ENCODE measurements at regions not wholly inside any gene's neighbourhood (a gene's known extent, or its start where the extent isn't known, plus 50 kb on each side); places are given as distances from the start of the nearest gene placed in this dataset.

DNA sequence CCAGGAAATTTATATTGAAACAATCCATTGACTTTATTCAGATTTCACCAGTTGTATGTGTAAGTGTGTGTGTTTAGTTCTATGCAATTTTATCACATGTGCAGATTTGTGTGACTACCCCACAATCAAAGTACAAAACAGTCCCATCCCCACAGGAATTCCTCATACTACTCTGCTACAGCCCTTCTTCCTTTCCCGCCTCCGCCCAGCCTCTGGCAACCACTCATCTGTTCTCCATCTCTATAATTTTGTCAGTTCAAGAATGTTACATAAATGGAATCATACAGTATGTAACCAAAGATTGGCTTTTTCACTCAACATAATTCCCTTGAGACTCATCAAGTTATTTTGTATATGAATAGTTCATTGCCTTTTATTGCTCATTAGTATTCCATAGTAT lies 289.1 kb downstream of the GADD45G start:
- ATAC-seq (no peak), DNase-seq (ENCODE audit: low spot score) (no peak)
- Histone ChIP-seq H3K4me1 (ENCODE audit: insufficient read depth) (no peaks in the 10 kb centered on the region), H3F3A (replicated peaks; ENCODE audit: low read depth) (no peaks in the 10 kb centered on the region), H3K9me2 (ENCODE audit: insufficient read depth) (peaks cover under 1% of the 10 kb centered on the region; the same call in 1 of the 2 replicates), H4K20me1 (replicated peaks; ENCODE audit: insufficient read depth) (no peaks in the 10 kb centered on the region), H3K4me3 (no peak overlapping the region), H3K36me3 (ENCODE audit: insufficient read depth) (no peaks in the 10 kb centered on the region), H3K27me3 (ENCODE audit: insufficient read depth) (no peaks in the 10 kb centered on the region), H3K79me2 (replicated peaks; ENCODE audit: insufficient read depth) (no peaks in the 10 kb centered on the region), H3K4me2 (no peak overlapping the region), H3K27ac (ENCODE audit: low read depth) (no peak overlapping the region), H2AFZ (no peak overlapping the region)
- H3K36me3 Mint-ChIP-seq (ENCODE audit: low read depth): no peaks in the 10 kb centered on the region
- H3K27me3 Mint-ChIP-seq (ENCODE audit: insufficient read depth, low read depth, poor library complexity): peaks cover 5% of the 10 kb centered on the region
- H3K4me3 Mint-ChIP-seq: no peak overlapping the region
- TF ChIP-seq CREB1 (CRISPR knock-in tag; IDR thresholded peaks at IDR 0.05; ENCODE audit: low read depth) (no peak), ZNF331 (CRISPR knock-in tag; IDR thresholded peaks at IDR 0.05; ENCODE audit: low read depth) (no peak), NANOG (IDR thresholded peaks at IDR 0.05; ENCODE audit: borderline replicate concordance) (no peak), STAT1 (IDR thresholded peaks at IDR 0.05; ENCODE audit: unreplicated experiment) (no peak), JUNB (IDR thresholded peaks at IDR 0.05; ENCODE audit: unreplicated experiment) (no peak), ZNF114 (CRISPR knock-in tag; IDR thresholded peaks at IDR 0.05) (no peak), EZH2phosphoT487 (IDR thresholded peaks at IDR 0.05; ENCODE audit: unreplicated experiment) (no peak), POLR2AphosphoS5 (IDR thresholded peaks at IDR 0.05; ENCODE audit: low read depth) (no peak), EZH2 (IDR thresholded peaks at IDR 0.05; ENCODE audit: low read depth, unreplicated experiment) (no peak)
- TF ChIP-seq, protein P1, sequence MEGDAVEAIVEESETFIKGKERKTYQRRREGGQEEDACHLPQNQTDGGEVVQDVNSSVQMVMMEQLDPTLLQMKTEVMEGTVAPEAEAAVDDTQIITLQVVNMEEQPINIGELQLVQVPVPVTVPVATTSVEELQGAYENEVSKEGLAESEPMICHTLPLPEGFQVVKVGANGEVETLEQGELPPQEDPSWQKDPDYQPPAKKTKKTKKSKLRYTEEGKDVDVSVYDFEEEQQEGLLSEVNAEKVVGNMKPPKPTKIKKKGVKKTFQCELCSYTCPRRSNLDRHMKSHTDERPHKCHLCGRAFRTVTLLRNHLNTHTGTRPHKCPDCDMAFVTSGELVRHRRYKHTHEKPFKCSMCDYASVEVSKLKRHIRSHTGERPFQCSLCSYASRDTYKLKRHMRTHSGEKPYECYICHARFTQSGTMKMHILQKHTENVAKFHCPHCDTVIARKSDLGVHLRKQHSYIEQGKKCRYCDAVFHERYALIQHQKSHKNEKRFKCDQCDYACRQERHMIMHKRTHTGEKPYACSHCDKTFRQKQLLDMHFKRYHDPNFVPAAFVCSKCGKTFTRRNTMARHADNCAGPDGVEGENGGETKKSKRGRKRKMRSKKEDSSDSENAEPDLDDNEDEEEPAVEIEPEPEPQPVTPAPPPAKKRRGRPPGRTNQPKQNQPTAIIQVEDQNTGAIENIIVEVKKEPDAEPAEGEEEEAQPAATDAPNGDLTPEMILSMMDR (conservative IDR thresholded peaks at IDR 0.05; ENCODE audit: low read depth in 2 of 2): no peak
- TF ChIP-seq, protein P2, sequence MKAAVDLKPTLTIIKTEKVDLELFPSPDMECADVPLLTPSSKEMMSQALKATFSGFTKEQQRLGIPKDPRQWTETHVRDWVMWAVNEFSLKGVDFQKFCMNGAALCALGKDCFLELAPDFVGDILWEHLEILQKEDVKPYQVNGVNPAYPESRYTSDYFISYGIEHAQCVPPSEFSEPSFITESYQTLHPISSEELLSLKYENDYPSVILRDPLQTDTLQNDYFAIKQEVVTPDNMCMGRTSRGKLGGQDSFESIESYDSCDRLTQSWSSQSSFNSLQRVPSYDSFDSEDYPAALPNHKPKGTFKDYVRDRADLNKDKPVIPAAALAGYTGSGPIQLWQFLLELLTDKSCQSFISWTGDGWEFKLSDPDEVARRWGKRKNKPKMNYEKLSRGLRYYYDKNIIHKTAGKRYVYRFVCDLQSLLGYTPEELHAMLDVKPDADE (IDR thresholded peaks at IDR 0.05): no peak
- TF ChIP-seq, protein P3, sequence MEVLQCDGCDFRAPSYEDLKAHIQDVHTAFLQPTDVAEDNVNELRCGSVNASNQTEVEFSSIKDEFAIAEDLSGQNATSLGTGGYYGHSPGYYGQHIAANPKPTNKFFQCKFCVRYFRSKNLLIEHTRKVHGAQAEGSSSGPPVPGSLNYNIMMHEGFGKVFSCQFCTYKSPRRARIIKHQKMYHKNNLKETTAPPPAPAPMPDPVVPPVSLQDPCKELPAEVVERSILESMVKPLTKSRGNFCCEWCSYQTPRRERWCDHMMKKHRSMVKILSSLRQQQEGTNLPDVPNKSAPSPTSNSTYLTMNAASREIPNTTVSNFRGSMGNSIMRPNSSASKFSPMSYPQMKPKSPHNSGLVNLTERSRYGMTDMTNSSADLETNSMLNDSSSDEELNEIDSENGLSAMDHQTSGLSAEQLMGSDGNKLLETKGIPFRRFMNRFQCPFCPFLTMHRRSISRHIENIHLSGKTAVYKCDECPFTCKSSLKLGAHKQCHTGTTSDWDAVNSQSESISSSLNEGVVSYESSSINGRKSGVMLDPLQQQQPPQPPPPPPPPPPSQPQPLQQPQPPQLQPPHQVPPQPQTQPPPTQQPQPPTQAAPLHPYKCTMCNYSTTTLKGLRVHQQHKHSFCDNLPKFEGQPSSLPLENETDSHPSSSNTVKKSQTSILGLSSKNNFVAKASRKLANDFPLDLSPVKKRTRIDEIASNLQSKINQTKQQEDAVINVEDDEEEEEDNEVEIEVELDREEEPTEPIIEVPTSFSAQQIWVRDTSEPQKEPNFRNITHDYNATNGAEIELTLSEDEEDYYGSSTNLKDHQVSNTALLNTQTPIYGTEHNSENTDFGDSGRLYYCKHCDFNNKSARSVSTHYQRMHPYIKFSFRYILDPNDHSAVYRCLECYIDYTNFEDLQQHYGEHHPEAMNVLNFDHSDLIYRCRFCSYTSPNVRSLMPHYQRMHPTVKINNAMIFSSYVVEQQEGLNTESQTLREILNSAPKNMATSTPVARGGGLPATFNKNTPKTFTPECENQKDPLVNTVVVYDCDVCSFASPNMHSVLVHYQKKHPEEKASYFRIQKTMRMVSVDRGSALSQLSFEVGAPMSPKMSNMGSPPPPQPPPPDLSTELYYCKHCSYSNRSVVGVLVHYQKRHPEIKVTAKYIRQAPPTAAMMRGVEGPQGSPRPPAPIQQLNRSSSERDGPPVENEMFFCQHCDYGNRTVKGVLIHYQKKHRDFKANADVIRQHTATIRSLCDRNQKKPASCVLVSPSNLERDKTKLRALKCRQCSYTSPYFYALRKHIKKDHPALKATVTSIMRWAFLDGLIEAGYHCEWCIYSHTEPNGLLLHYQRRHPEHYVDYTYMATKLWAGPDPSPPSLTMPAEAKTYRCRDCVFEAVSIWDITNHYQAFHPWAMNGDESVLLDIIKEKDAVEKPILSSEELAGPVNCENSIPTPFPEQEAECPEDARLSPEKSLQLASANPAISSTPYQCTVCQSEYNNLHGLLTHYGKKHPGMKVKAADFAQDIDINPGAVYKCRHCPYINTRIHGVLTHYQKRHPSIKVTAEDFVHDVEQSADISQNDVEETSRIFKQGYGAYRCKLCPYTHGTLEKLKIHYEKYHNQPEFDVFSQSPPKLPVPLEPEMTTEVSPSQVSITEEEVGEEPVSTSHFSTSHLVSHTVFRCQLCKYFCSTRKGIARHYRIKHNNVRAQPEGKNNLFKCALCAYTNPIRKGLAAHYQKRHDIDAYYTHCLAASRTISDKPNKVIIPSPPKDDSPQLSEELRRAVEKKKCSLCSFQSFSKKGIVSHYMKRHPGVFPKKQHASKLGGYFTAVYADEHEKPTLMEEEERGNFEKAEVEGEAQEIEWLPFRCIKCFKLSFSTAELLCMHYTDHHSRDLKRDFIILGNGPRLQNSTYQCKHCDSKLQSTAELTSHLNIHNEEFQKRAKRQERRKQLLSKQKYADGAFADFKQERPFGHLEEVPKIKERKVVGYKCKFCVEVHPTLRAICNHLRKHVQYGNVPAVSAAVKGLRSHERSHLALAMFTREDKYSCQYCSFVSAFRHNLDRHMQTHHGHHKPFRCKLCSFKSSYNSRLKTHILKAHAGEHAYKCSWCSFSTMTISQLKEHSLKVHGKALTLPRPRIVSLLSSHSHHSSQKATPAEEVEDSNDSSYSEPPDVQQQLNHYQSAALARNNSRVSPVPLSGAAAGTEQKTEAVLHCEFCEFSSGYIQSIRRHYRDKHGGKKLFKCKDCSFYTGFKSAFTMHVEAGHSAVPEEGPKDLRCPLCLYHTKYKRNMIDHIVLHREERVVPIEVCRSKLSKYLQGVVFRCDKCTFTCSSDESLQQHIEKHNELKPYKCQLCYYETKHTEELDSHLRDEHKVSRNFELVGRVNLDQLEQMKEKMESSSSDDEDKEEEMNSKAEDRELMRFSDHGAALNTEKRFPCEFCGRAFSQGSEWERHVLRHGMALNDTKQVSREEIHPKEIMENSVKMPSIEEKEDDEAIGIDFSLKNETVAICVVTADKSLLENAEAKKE (CRISPR knock-in tag; IDR thresholded peaks at IDR 0.05): no peak
- TF ChIP-seq, protein P4, sequence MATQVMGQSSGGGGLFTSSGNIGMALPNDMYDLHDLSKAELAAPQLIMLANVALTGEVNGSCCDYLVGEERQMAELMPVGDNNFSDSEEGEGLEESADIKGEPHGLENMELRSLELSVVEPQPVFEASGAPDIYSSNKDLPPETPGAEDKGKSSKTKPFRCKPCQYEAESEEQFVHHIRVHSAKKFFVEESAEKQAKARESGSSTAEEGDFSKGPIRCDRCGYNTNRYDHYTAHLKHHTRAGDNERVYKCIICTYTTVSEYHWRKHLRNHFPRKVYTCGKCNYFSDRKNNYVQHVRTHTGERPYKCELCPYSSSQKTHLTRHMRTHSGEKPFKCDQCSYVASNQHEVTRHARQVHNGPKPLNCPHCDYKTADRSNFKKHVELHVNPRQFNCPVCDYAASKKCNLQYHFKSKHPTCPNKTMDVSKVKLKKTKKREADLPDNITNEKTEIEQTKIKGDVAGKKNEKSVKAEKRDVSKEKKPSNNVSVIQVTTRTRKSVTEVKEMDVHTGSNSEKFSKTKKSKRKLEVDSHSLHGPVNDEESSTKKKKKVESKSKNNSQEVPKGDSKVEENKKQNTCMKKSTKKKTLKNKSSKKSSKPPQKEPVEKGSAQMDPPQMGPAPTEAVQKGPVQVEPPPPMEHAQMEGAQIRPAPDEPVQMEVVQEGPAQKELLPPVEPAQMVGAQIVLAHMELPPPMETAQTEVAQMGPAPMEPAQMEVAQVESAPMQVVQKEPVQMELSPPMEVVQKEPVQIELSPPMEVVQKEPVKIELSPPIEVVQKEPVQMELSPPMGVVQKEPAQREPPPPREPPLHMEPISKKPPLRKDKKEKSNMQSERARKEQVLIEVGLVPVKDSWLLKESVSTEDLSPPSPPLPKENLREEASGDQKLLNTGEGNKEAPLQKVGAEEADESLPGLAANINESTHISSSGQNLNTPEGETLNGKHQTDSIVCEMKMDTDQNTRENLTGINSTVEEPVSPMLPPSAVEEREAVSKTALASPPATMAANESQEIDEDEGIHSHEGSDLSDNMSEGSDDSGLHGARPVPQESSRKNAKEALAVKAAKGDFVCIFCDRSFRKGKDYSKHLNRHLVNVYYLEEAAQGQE (IDR thresholded peaks at IDR 0.05; ENCODE audit: unreplicated experiment): no peak
- H3K9me3 Mint-ChIP-seq: no peaks in the 10 kb centered on the region; the same call in 2 of the 3 replicates
- H3K4me1 Mint-ChIP-seq: peaks cover 8% of the 10 kb centered on the region; the same call in 2 of the 3 replicates
- no peak overlapping the region for H3K27ac Mint-ChIP-seq

Measured in GM23338 (cell line).